ENCODE measurements at regions not wholly inside any gene's neighbourhood (a gene's known extent, or its start where the extent isn't known, plus 50 kb on each side); places are given as distances from the start of the nearest gene placed in this dataset.

DNA sequence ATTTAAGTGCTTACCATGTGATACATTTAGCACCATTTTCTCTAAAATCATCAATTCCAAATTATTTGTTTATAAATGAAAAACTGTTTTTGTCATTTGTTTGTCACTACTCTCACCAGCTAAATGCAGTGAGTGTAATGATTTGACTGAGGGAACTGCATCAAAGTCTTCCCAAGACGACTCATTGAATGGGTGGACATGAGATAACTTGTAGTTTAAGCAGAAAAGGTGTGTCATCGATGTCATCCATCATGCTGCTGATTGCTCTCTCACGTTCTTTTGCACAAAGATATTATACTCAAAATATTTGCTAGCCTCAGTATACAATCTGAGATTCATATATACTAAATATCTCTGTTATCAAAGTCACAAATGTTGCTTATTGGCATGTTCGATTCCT lies 366.5 kb downstream of the IRS2 start:
- Mint-ChIP-seq H3K4me3 (no peak overlapping the region), H3K4me1 (no peaks in the 10 kb centered on the region), H3K36me3 (ENCODE audit: low read depth) (no peaks in the 10 kb centered on the region), H3K27me3 (peaks cover 19% of the 10 kb centered on the region), H3K27ac (no peak overlapping the region), H3K9me3 (ENCODE audit: low read depth) (no peaks in the 10 kb centered on the region)
- intact Hi-C loops (cut with DNase I, micrococcal nuclease) = no loop called here
- ATAC-seq = no peak
- ChIA-PET POLR2A (no interaction called here), CTCF (no interaction called here)
- DNase-seq = no peak

- intact Hi-C loops (cut with DNase I, micrococcal nuclease) = no loop called here
- POLR2A ChIA-PET = no interaction called here
Measured at GRCh38 chr13:109418111-109418510, 368.3 kb downstream of the IRS2 start.

DNA sequence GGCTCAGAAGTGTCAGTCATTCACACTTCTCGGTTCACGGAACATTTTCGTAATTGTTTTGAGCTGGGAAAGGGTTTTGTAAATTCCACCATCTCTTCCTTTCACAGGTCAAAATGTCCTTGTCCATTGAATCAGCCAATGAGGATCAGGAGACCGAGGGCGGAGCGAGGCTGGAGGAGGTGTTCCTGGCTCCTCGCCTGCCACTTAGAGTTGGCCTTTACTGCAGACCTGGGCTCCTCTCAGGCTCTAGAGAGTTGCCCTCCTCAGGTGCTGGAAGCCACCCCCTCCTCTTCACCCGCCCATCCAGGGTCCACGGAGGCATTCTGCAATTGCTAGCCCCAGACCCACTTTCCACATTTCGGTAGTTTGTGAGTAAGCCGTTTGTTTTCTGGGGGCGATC lies 370.4 kb downstream of the IRS2 start:
- H3K36me3 Mint-ChIP-seq (ENCODE audit: low read depth) = no peaks in the 10 kb centered on the region
- no peak overlapping the region for H3K4me3 Mint-ChIP-seq
- no peak for DNase-seq
- ChIA-PET POLR2A (no interaction called here), CTCF (no interaction called here)
- H3K27me3 Mint-ChIP-seq = peaks cover 15% of the 10 kb centered on the region
- H3K4me1 Mint-ChIP-seq = no peaks in the 10 kb centered on the region
- intact Hi-C loops (cut with DNase I, micrococcal nuclease) = no loop called here
- no peak for ATAC-seq
- H3K27ac Mint-ChIP-seq = no peak overlapping the region
- H3K9me3 Mint-ChIP-seq (ENCODE audit: low read depth) = no peaks in the 10 kb centered on the region

More at GRCh38 chr13:109418111-109418510, 368.3 kb downstream of the IRS2 start:
- no peaks in the 10 kb centered on the region for H3K36me3 Mint-ChIP-seq (ENCODE audit: low read depth)
- H3K4me3 Mint-ChIP-seq = no peak overlapping the region
- CTCF ChIA-PET = no interaction called here
- peaks cover 14% of the 10 kb centered on the region for H3K27me3 Mint-ChIP-seq
- ATAC-seq (no peak), DNase-seq (no peak)
- H3K4me1 Mint-ChIP-seq = no peaks in the 10 kb centered on the region
- H3K9me3 Mint-ChIP-seq (ENCODE audit: low read depth) = no peaks in the 10 kb centered on the region
- no peak overlapping the region for H3K27ac Mint-ChIP-seq

GRCh38 chr13:109415057-109415456 lies 371.3 kb downstream of the IRS2 start:
- H3K4me1 Mint-ChIP-seq = no peaks in the 10 kb centered on the region
- H3K27me3 Mint-ChIP-seq = peaks cover 13% of the 10 kb centered on the region
- ATAC-seq (no peak), DNase-seq (no peak)
- H3K27ac Mint-ChIP-seq = no peak overlapping the region
- no peaks in the 10 kb centered on the region for H3K36me3 Mint-ChIP-seq (ENCODE audit: low read depth)
- intact Hi-C loops (cut with DNase I, micrococcal nuclease) = no loop called here
- CTCF ChIA-PET = no interaction called here
- H3K9me3 Mint-ChIP-seq (ENCODE audit: low read depth) = no peaks in the 10 kb centered on the region
- POLR2A ChIA-PET = no interaction called here
- no peak overlapping the region for H3K4me3 Mint-ChIP-seq

DNA sequence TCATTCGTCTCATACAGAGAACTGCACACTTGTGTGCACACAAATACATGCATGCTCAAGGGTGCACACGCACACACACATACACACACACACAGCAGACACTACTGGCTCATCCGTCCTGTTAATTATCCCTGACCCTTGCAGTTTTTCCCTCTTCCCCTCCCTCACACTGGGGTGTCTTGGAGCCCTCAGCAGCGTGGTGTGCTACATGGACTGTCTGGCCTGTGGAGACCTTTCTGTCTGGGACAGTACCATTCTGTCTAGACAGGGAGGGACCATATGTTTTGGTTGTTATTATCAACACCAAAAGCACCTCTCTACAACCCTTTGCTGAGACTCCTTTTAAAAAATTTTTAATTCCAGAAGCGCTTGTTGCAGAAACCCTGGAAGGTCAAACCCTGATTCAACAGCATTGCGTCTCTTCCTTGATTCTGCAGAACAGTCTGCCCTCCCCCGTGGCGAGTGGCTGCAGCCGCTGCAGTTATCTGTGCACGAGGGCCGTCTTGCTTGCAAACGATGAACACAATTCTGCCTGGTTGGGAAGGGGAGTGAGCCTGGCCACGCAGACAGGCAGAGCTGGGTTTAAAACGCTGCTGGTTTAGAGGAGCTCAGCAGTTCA lies 374.0 kb downstream of the IRS2 start:
- H3K36me3 Mint-ChIP-seq (ENCODE audit: low read depth) = no peaks in the 10 kb centered on the region
- ATAC-seq = no peak
- intact Hi-C loops (cut with DNase I, micrococcal nuclease) = no loop called here
- no peaks in the 10 kb centered on the region for H3K4me1 Mint-ChIP-seq
- CTCF ChIA-PET = no interaction called here
- no peak for DNase-seq
- POLR2A ChIA-PET = no interaction called here
- H3K27me3 Mint-ChIP-seq = peaks cover 15% of the 10 kb centered on the region
- no peak overlapping the region for H3K4me3 Mint-ChIP-seq
- H3K9me3 Mint-ChIP-seq (ENCODE audit: low read depth) = no peaks in the 10 kb centered on the region
- H3K27ac Mint-ChIP-seq = no peak overlapping the region

- DNase-seq (no peak), ATAC-seq (no peak)
- Mint-ChIP-seq H3K9me3 (ENCODE audit: low read depth) (no peaks in the 10 kb centered on the region), H3K4me1 (no peaks in the 10 kb centered on the region), H3K4me3 (no peak overlapping the region), H3K27ac (no peak overlapping the region), H3K27me3 (peaks cover 10% of the 10 kb centered on the region), H3K36me3 (ENCODE audit: low read depth) (no peaks in the 10 kb centered on the region)
- ChIA-PET CTCF (interaction anchor here (0.6 kb wide), 1 partner anchor 185 kb away, joined by 3 read pairs; no protein-coding TSS in a partner anchor), POLR2A (no interaction called here)
- intact Hi-C loops (cut with DNase I, micrococcal nuclease) = no loop called here
Measured at GRCh38 chr13:109410868-109411267, 375.5 kb downstream of the IRS2 start.

- intact Hi-C loops (cut with DNase I, micrococcal nuclease) = no loop called here
- Mint-ChIP-seq H3K9me3 (ENCODE audit: low read depth) (no peaks in the 10 kb centered on the region), H3K4me1 (no peaks in the 10 kb centered on the region), H3K36me3 (ENCODE audit: low read depth) (no peaks in the 10 kb centered on the region), H3K27me3 (peaks cover 7% of the 10 kb centered on the region), H3K27ac (no peak overlapping the region), H3K4me3 (no peak overlapping the region)
- ATAC-seq (no peak), DNase-seq (no peak)
- CTCF ChIA-PET = no interaction called here
- POLR2A ChIA-PET = no interaction called here
Measured at GRCh38 chr13:109408591-109409382, 377.6 kb downstream of the IRS2 start.

DNA sequence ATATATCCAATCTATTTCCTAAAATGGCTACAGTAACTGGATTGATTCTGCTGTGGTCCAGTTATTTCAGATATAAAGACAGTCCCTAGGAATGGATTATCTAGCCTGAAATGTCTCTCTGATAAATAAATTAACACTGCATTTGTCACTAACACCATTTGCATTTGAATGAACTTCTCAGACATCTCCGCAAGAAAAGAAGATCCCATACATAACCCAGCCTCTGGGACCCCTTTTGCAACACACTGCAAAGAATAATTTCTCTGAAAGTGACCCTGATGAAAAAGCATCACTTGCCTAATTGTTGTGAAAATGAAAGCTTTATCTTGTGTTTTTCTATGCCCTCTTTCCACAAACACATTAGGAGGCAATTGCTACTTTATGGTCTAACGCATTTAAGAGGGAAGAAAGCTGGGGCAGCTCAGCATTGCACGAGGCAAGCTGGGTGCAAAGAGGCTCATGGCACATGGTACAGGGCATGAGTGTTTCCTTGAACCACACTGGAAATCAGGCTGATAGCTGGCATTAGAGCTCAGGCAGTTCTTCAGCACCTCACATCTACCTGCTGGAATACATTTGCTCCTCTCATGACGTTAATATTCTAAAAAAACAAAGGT lies 379.9 kb downstream of the IRS2 start:
- peaks cover 4% of the 10 kb centered on the region for H3K27me3 Mint-ChIP-seq
- CTCF ChIA-PET = no interaction called here
- POLR2A ChIA-PET = no interaction called here
- ATAC-seq (no peak), DNase-seq (no peak)
- H3K36me3 Mint-ChIP-seq (ENCODE audit: low read depth) = no peaks in the 10 kb centered on the region
- no peaks in the 10 kb centered on the region for H3K4me1 Mint-ChIP-seq
- intact Hi-C loops (cut with DNase I, micrococcal nuclease) = no loop called here
- H3K4me3 Mint-ChIP-seq = no peak overlapping the region
- no peak overlapping the region for H3K27ac Mint-ChIP-seq
- H3K9me3 Mint-ChIP-seq (ENCODE audit: low read depth) = no peaks in the 10 kb centered on the region

- H3K4me3 Mint-ChIP-seq = no peak overlapping the region
- ATAC-seq (no peak), DNase-seq (no peak)
- H3K4me1 Mint-ChIP-seq = no peaks in the 10 kb centered on the region
- POLR2A ChIA-PET = interaction anchor here (0.5 kb wide), 1 partner anchor 208 kb away, joined by 5 read pairs; no protein-coding TSS in a partner anchor
- CTCF ChIA-PET = no interaction called here
- H3K36me3 Mint-ChIP-seq (ENCODE audit: low read depth) = no peaks in the 10 kb centered on the region
- intact Hi-C loops (cut with DNase I, micrococcal nuclease) = no loop called here
- H3K9me3 Mint-ChIP-seq (ENCODE audit: low read depth) = no peaks in the 10 kb centered on the region
- no peak overlapping the region for H3K27ac Mint-ChIP-seq
- peaks cover 6% of the 10 kb centered on the region for H3K27me3 Mint-ChIP-seq
Measured at GRCh38 chr13:109403012-109403421, 383.4 kb downstream of the IRS2 start.

DNA sequence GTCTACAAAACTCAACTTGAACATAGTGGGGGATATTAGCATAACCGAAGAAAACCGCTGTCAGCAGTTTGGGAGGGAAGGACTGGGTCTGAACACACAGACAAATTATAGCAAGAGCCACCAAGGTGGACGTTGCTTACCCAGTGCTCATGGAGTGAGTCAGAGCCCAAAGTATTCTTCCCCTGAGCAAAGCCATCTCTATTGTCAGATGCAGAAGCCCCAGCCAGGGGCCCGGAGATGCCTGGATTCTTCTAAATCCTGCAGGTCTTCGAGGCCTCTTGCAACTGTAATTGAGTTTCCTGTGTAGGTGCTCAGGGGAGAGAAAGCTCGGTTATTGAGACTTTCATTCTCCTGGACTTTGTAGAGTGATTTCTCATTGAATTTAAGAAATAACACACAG lies 384.5 kb downstream of the IRS2 start:
- Mint-ChIP-seq H3K27me3 (peaks cover 6% of the 10 kb centered on the region), H3K4me1 (no peaks in the 10 kb centered on the region), H3K4me3 (no peak overlapping the region), H3K27ac (no peak overlapping the region), H3K36me3 (ENCODE audit: low read depth) (no peaks in the 10 kb centered on the region), H3K9me3 (ENCODE audit: low read depth) (no peaks in the 10 kb centered on the region)
- intact Hi-C loops (cut with DNase I, micrococcal nuclease) = no loop called here
- POLR2A ChIA-PET = no interaction called here
- DNase-seq (no peak), ATAC-seq (no peak)
- CTCF ChIA-PET = no interaction called here

DNA sequence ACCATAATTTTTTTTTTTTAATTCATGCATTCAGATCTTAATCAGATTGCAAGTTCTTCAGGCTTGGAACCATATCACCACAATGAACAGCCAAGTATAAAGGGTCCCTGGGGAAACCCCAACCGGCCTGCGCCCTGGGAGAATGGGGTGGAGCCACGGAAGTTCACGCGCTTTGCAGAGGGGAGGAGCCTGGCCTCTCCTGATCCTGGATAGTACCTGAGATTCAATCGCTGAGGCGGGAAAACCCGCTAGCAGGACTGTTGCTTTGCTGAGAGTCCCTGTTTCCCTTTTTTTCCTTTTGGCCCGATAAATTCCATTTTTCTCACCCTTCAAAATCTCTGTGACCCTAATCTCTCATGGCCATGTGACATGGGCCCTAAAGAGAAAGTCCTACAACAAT lies 385.1 kb downstream of the IRS2 start:
- POLR2A ChIA-PET = no interaction called here
- Mint-ChIP-seq H3K27ac (no peak overlapping the region), H3K9me3 (ENCODE audit: low read depth) (no peaks in the 10 kb centered on the region), H3K4me1 (no peaks in the 10 kb centered on the region), H3K27me3 (peaks cover 6% of the 10 kb centered on the region), H3K36me3 (ENCODE audit: low read depth) (no peaks in the 10 kb centered on the region), H3K4me3 (no peak overlapping the region)
- no peak for ATAC-seq
- DNase-seq = no peak
- intact Hi-C loops (cut with DNase I, micrococcal nuclease) = no loop called here
- CTCF ChIA-PET = no interaction called here

DNA sequence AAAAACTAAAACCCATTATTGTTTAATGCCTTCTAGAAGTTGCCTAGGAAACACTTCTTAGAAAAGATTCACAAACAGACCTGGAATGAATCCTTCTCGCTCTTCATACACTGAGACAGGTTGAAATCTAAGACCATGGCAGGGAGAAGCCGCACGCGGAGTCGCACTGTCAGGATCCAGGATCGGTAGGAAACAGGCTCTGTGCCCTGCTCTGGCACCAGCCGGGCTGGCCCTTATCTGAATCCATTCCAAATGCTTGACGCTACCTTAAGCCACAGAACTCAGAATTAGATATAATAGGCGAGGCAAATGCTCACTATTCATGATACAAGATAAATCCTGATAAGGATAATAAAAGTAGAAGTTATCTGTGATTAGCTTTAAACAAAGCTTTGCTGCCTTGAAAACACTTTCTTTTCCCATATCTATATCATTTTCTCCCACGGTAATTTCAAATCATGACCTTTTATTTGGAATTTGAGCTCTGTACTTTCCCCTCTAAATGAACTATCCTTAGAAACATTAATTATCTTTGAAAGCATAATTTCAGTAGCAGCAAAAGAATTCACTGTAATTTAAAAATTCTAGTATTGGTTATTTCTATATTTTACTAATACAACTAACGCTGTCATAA lies 385.6 kb downstream of the IRS2 start:
- CTCF ChIA-PET = no interaction called here
- no peak overlapping the region for H3K4me3 Mint-ChIP-seq
- intact Hi-C loops (cut with DNase I, micrococcal nuclease) = no loop called here
- H3K4me1 Mint-ChIP-seq = no peaks in the 10 kb centered on the region
- no peak for ATAC-seq
- H3K36me3 Mint-ChIP-seq (ENCODE audit: low read depth) = no peaks in the 10 kb centered on the region
- DNase-seq = no peak
- POLR2A ChIA-PET = no interaction called here
- H3K9me3 Mint-ChIP-seq (ENCODE audit: low read depth) = no peaks in the 10 kb centered on the region
- H3K27me3 Mint-ChIP-seq = peaks cover 10% of the 10 kb centered on the region
- H3K27ac Mint-ChIP-seq = no peak overlapping the region

All from activated CD4-positive, alpha-beta T cell treated with anti-CD3 and anti-CD28 coated beads for 36 hours (primary cell).